SK-N-SH (cell line): ENCODE measurements at regions not wholly inside any gene's neighbourhood (a gene's known extent, or its start where the extent isn't known, plus 50 kb on each side); places are given as distances from the start of the nearest gene placed in this dataset.

Experiments used
- EP300 ChIP-seq, 2 experiments: IDR thresholded peaks; 2 replicates each; pipeline versions ENCODE4 v1.4.0 to v1.6.1; 2012; ENCODE audit warnings: borderline replicate concordance in 1 of 2, low read depth in 1 of 2, low read length in 1 of 2
- EZH2phosphoT487 ChIP-seq: fragments of 200-600 bp; sonication (generic); IDR thresholded peaks from 2 replicates; pipeline ENCODE4 v1.6.1; 2017; ENCODE audit warnings: low read depth, mixed run types, mild to moderate bottlenecking, antibody characterized with exemption, moderate library complexity, borderline replicate concordance
- JUND ChIP-seq: IDR thresholded peaks from 2 replicates; pipeline ENCODE4 v1.4.0; 2012
- POLR2AphosphoS5 ChIP-seq: IDR thresholded peaks from 2 replicates; pipeline ENCODE4 v1.6.1; 2012; ENCODE audit warnings: low read depth, low read length
- RAD21 ChIP-seq: IDR thresholded peaks from 2 replicates; pipeline ENCODE4 v1.6.1; 2012; ENCODE audit warnings: mild to moderate bottlenecking, low read length
- TAF1 ChIP-seq: IDR thresholded peaks from 2 replicates; pipeline ENCODE4 v1.6.1; 2012; ENCODE audit warnings: low read depth, mild to moderate bottlenecking, low read length, moderate library complexity, borderline replicate concordance
- TF ChIP-seq, protein P1 (sequence below): fragments of 200-600 bp; sonication (generic); IDR thresholded peaks from 2 replicates; pipeline ENCODE4 v1.6.1; 2017; ENCODE audit warnings: antibody characterized with exemption, mild to moderate bottlenecking, moderate library complexity
- TF ChIP-seq, protein P2 (sequence below): IDR thresholded peaks from 2 replicates; pipeline ENCODE4 v1.4.0; 2012; ENCODE audit warnings: low read depth

DNA sequence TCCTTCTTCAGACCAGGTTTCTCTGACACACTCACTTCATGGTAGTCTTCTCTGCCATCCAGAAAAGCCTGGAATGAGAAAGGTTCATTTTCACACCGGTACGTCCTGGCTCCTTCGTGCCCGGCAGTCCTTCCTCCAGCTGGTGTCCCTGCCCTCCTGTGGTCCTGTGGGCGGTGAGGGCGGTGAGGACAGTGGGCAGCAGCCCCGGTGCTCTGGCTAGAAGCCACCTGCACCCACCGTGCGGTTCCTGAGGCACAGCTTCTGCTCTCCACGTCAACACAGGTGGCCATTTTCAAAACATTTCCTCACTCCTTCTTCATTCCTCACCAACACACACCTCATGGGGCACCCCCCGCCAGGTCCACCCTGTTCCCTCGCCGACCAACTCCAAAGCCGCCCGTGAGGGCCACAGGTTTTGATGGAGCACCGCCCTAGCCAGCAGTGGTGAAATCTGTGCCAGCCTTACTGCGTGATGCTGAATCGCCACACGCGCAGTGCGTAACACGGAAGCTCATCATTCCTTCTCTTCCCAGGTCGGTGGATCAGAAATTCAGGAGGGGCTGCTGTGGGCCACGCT is 251.4 kb upstream of the RNF32 start:
- TF ChIP-seq, protein P1, sequence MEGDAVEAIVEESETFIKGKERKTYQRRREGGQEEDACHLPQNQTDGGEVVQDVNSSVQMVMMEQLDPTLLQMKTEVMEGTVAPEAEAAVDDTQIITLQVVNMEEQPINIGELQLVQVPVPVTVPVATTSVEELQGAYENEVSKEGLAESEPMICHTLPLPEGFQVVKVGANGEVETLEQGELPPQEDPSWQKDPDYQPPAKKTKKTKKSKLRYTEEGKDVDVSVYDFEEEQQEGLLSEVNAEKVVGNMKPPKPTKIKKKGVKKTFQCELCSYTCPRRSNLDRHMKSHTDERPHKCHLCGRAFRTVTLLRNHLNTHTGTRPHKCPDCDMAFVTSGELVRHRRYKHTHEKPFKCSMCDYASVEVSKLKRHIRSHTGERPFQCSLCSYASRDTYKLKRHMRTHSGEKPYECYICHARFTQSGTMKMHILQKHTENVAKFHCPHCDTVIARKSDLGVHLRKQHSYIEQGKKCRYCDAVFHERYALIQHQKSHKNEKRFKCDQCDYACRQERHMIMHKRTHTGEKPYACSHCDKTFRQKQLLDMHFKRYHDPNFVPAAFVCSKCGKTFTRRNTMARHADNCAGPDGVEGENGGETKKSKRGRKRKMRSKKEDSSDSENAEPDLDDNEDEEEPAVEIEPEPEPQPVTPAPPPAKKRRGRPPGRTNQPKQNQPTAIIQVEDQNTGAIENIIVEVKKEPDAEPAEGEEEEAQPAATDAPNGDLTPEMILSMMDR: no peak
- TF ChIP-seq EP300 (IDR thresholded peaks at IDR 0.05; ENCODE audit: borderline replicate concordance in 1 of 2, low read depth in 1 of 2, low read length in 1 of 2): no peak
- TF ChIP-seq TAF1: no peak
- TF ChIP-seq EZH2phosphoT487: no peak
- TF ChIP-seq POLR2AphosphoS5: no peak
- TF ChIP-seq RAD21: no peak
- no peak for TF ChIP-seq JUND
- TF ChIP-seq, protein P2, sequence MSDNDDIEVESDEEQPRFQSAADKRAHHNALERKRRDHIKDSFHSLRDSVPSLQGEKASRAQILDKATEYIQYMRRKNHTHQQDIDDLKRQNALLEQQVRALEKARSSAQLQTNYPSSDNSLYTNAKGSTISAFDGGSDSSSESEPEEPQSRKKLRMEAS: no peak
